ENCODE measurements at regions not wholly inside any gene's neighbourhood (a gene's known extent, or its start where the extent isn't known, plus 50 kb on each side); places are given as distances from the start of the nearest gene placed in this dataset.

- Histone ChIP-seq H3K36me3 (ENCODE audit: control insufficient read depth, insufficient read depth, low read length) (no peaks in the 10 kb centered on the region), H3K4me3 (ENCODE audit: extremely low read depth, insufficient read depth, low read length, poor library complexity, severe bottlenecking) (no peak overlapping the region), H3K9me3 (ENCODE audit: control insufficient read depth, low read length) (no peaks in the 10 kb centered on the region), H3K4me1 (ENCODE audit: control insufficient read depth, insufficient read depth, low read length, poor library complexity, severe bottlenecking) (peaks cover 24% of the 10 kb centered on the region), H3K27ac (ENCODE audit: low read depth, low read length, severe bottlenecking) (no peak overlapping the region)
- WGBS, 2 experiments (ENCODE audit: insufficient coverage in 2 of 2) = 89 to 96% methylated on average over 4 of the region's 7 CpGs
These were observed 50.7 kb upstream of the SPATA12 start for GRCh38 chr3:57009802-57010201.

- Histone ChIP-seq H3K9me3 (ENCODE audit: control insufficient read depth, low read length) (no peaks in the 10 kb centered on the region), H3K27ac (ENCODE audit: low read depth, low read length, severe bottlenecking) (peak overlapping the region; percentile 7), H3K4me3 (ENCODE audit: extremely low read depth, insufficient read depth, low read length, poor library complexity, severe bottlenecking) (no peak overlapping the region), H3K36me3 (ENCODE audit: control insufficient read depth, insufficient read depth, low read length) (no peaks in the 10 kb centered on the region), H3K4me1 (ENCODE audit: control insufficient read depth, insufficient read depth, low read length, poor library complexity, severe bottlenecking) (peaks cover 24% of the 10 kb centered on the region)
- 80 to 86% methylated on average over 5 to 6 of the region's 7 CpGs for WGBS, 2 experiments (ENCODE audit: insufficient coverage in 2 of 2)
These were observed 51.1 kb upstream of the SPATA12 start for GRCh38 chr3:57009367-57009766.

GRCh38 chr3:57007521-57008460 lies 52.7 kb upstream of the SPATA12 start:
- H3K27ac ChIP-seq (ENCODE audit: low read depth, low read length, severe bottlenecking) = peak overlapping the region; percentile 78

GRCh38 chr3:57006949-57007419 lies 53.5 kb upstream of the SPATA12 start:
- H3K9me3 ChIP-seq (ENCODE audit: control insufficient read depth, low read length) = peaks cover 4% of the 10 kb centered on the region
- H3K36me3 ChIP-seq (ENCODE audit: control insufficient read depth, insufficient read depth, low read length) = peaks cover 4% of the 10 kb centered on the region
- no peak overlapping the region for H3K4me3 ChIP-seq (ENCODE audit: extremely low read depth, insufficient read depth, low read length, poor library complexity, severe bottlenecking)
- 58 to 94% methylated on average over 2 to 7 of the region's 7 CpGs for WGBS, 2 experiments (ENCODE audit: insufficient coverage in 2 of 2)
- peaks cover 24% of the 10 kb centered on the region for H3K4me1 ChIP-seq (ENCODE audit: control insufficient read depth, insufficient read depth, low read length, poor library complexity, severe bottlenecking)
- H3K27ac ChIP-seq (ENCODE audit: low read depth, low read length, severe bottlenecking) = peak overlapping the region; percentile 78

More at GRCh38 chr3:57007521-57008460, 52.7 kb upstream of the SPATA12 start:
- 73 to 78% methylated on average over 14 to 16 of the region's 18 CpGs for WGBS, 2 experiments (ENCODE audit: insufficient coverage in 2 of 2)
- H3K36me3 ChIP-seq (ENCODE audit: control insufficient read depth, insufficient read depth, low read length) = peaks cover 4% of the 10 kb centered on the region
- H3K4me1 ChIP-seq (ENCODE audit: control insufficient read depth, insufficient read depth, low read length, poor library complexity, severe bottlenecking) = peaks cover 24% of the 10 kb centered on the region
- H3K4me3 ChIP-seq (ENCODE audit: extremely low read depth, insufficient read depth, low read length, poor library complexity, severe bottlenecking) = no peak overlapping the region
- peaks cover 4% of the 10 kb centered on the region for H3K9me3 ChIP-seq (ENCODE audit: control insufficient read depth, low read length)

- 86 to 91% methylated on average over 11 of the region's 11 CpGs for WGBS, 2 experiments (ENCODE audit: insufficient coverage in 2 of 2)
- Histone ChIP-seq H3K4me3 (ENCODE audit: extremely low read depth, insufficient read depth, low read length, poor library complexity, severe bottlenecking) (no peak overlapping the region), H3K9me3 (ENCODE audit: control insufficient read depth, low read length) (peaks cover 4% of the 10 kb centered on the region), H3K4me1 (ENCODE audit: control insufficient read depth, insufficient read depth, low read length, poor library complexity, severe bottlenecking) (peaks cover 24% of the 10 kb centered on the region), H3K27ac (ENCODE audit: low read depth, low read length, severe bottlenecking) (no peak overlapping the region), H3K36me3 (ENCODE audit: control insufficient read depth, insufficient read depth, low read length) (peaks cover 4% of the 10 kb centered on the region)
These were observed 54.2 kb upstream of the SPATA12 start for GRCh38 chr3:57006179-57006657.

GRCh38 chr3:57004229-57004628 lies 56.2 kb upstream of the SPATA12 start:
- Histone ChIP-seq H3K36me3 (ENCODE audit: control insufficient read depth, insufficient read depth, low read length) (peaks cover 4% of the 10 kb centered on the region), H3K4me1 (ENCODE audit: control insufficient read depth, insufficient read depth, low read length, poor library complexity, severe bottlenecking) (peaks cover 24% of the 10 kb centered on the region), H3K4me3 (ENCODE audit: extremely low read depth, insufficient read depth, low read length, poor library complexity, severe bottlenecking) (no peak overlapping the region), H3K9me3 (ENCODE audit: control insufficient read depth, low read length) (peaks cover 4% of the 10 kb centered on the region), H3K27ac (ENCODE audit: low read depth, low read length, severe bottlenecking) (no peak overlapping the region)
- WGBS, 2 experiments (ENCODE audit: insufficient coverage in 2 of 2) = 87 to 93% methylated on average over 6 of the region's 6 CpGs

- H3K36me3 ChIP-seq (ENCODE audit: control insufficient read depth, insufficient read depth, low read length) = peaks cover 4% of the 10 kb centered on the region
- H3K9me3 ChIP-seq (ENCODE audit: control insufficient read depth, low read length) = peaks cover 4% of the 10 kb centered on the region
- no peak overlapping the region for H3K4me3 ChIP-seq (ENCODE audit: extremely low read depth, insufficient read depth, low read length, poor library complexity, severe bottlenecking)
- H3K27ac ChIP-seq (ENCODE audit: low read depth, low read length, severe bottlenecking) = no peak overlapping the region
- WGBS, 2 experiments (ENCODE audit: insufficient coverage in 2 of 2) = 100% methylated on average over 2 of the region's 2 CpGs
- H3K4me1 ChIP-seq (ENCODE audit: control insufficient read depth, insufficient read depth, low read length, poor library complexity, severe bottlenecking) = peaks cover 24% of the 10 kb centered on the region
These were observed 56.8 kb upstream of the SPATA12 start for GRCh38 chr3:57003676-57004075.

GRCh38 chr3:57001356-57001755 lies 59.1 kb upstream of the SPATA12 start:
- 63 to 74% methylated on average over 2 to 3 of the region's 5 CpGs for WGBS, 2 experiments (ENCODE audit: insufficient coverage in 2 of 2)
- Histone ChIP-seq H3K27ac (ENCODE audit: low read depth, low read length, severe bottlenecking) (no peak overlapping the region), H3K9me3 (ENCODE audit: control insufficient read depth, low read length) (peaks cover 4% of the 10 kb centered on the region), H3K36me3 (ENCODE audit: control insufficient read depth, insufficient read depth, low read length) (peaks cover 4% of the 10 kb centered on the region), H3K4me3 (ENCODE audit: extremely low read depth, insufficient read depth, low read length, poor library complexity, severe bottlenecking) (no peak overlapping the region), H3K4me1 (ENCODE audit: control insufficient read depth, insufficient read depth, low read length, poor library complexity, severe bottlenecking) (peaks cover 3% of the 10 kb centered on the region)

GRCh38 chr3:57000012-57000411 lies 60.5 kb upstream of the SPATA12 start:
- Histone ChIP-seq H3K9me3 (ENCODE audit: control insufficient read depth, low read length) (peaks cover 4% of the 10 kb centered on the region), H3K27ac (ENCODE audit: low read depth, low read length, severe bottlenecking) (no peak overlapping the region), H3K4me1 (ENCODE audit: control insufficient read depth, insufficient read depth, low read length, poor library complexity, severe bottlenecking) (no peaks in the 10 kb centered on the region), H3K4me3 (ENCODE audit: extremely low read depth, insufficient read depth, low read length, poor library complexity, severe bottlenecking) (no peak overlapping the region), H3K36me3 (ENCODE audit: control insufficient read depth, insufficient read depth, low read length) (peaks cover 4% of the 10 kb centered on the region)
- no CpG with 5 or more reads among the region's 4 CpGs for WGBS, 2 experiments (ENCODE audit: insufficient coverage in 2 of 2)

GRCh38 chr3:56999547-56999946 lies 60.9 kb upstream of the SPATA12 start:
- peaks cover 4% of the 10 kb centered on the region for H3K36me3 ChIP-seq (ENCODE audit: control insufficient read depth, insufficient read depth, low read length)
- H3K27ac ChIP-seq (ENCODE audit: low read depth, low read length, severe bottlenecking) = no peak overlapping the region
- no peak overlapping the region for H3K4me3 ChIP-seq (ENCODE audit: extremely low read depth, insufficient read depth, low read length, poor library complexity, severe bottlenecking)
- peaks cover 4% of the 10 kb centered on the region for H3K9me3 ChIP-seq (ENCODE audit: control insufficient read depth, low read length)
- no peaks in the 10 kb centered on the region for H3K4me1 ChIP-seq (ENCODE audit: control insufficient read depth, insufficient read depth, low read length, poor library complexity, severe bottlenecking)

- Histone ChIP-seq H3K36me3 (ENCODE audit: control insufficient read depth, insufficient read depth, low read length) (no peaks in the 10 kb centered on the region), H3K9me3 (ENCODE audit: control insufficient read depth, low read length) (no peaks in the 10 kb centered on the region), H3K4me3 (ENCODE audit: extremely low read depth, insufficient read depth, low read length, poor library complexity, severe bottlenecking) (no peak overlapping the region), H3K4me1 (ENCODE audit: control insufficient read depth, insufficient read depth, low read length, poor library complexity, severe bottlenecking) (no peaks in the 10 kb centered on the region), H3K27ac (ENCODE audit: low read depth, low read length, severe bottlenecking) (no peak overlapping the region)
- WGBS, 2 experiments (ENCODE audit: insufficient coverage in 2 of 2) = 92 to 96% methylated on average over 3 of the region's 3 CpGs
These were observed 62.4 kb upstream of the SPATA12 start for GRCh38 chr3:56998076-56998529.

Measured in mesodermal cell (in vitro differentiated cells).